ENCODE measurements at regions not wholly inside any gene's neighbourhood (a gene's known extent, or its start where the extent isn't known, plus 50 kb on each side); places are given as distances from the start of the nearest gene placed in this dataset.

DNA sequence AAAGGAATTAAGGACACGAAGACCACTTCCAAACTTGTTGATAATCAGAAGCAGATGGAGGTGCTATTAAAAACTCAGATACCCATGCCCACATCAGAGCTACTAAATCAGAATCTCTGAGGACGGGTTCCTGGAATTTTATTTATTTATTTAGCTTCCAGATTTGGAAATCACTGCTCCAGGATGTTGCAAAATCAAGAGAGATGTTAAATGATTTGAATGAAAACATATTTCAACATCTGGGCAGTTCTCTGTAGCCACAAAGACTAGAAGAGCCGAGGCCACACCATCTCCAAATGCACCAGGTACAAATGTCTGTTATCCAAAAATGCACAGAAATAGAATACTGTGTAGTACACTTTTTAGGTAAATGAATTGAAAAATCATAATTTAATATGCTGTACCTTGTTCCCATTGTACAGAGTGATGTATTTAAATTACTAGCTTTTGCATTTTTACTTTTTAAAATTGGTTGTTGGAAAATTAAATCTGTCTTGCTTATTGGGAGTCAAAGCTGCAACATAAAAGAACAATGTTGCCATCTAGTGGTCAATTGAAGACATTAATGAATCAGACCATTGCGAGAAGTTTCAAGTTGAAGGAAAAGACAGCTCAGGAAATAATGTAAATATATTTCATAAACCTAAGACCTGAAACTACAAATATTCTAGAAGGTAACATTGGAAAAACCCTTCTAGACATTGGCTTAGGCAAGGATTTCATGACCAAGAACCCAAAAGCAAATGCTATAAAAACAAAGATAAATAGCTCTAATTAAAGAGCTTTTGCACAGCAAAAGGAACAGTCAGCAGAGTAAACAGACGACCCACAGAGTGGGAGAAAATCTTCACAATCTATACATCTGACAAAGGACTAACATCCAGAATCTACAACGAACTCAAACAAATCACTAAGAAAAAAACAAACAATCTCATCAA, 151.3 kb upstream of the TTC29 start:
- TF ChIP-seq POLR2A (IDR thresholded peaks at IDR 0.05; ENCODE audit: low read length) (no peak), GATA1 (IDR thresholded peaks at IDR 0.05; ENCODE audit: low read depth, low read length) (no peak)

Data from erythroblast (primary cell).